ENCODE measurements at regions not wholly inside any gene's neighbourhood (a gene's known extent, or its start where the extent isn't known, plus 50 kb on each side); places are given as distances from the start of the nearest gene placed in this dataset.

DNA sequence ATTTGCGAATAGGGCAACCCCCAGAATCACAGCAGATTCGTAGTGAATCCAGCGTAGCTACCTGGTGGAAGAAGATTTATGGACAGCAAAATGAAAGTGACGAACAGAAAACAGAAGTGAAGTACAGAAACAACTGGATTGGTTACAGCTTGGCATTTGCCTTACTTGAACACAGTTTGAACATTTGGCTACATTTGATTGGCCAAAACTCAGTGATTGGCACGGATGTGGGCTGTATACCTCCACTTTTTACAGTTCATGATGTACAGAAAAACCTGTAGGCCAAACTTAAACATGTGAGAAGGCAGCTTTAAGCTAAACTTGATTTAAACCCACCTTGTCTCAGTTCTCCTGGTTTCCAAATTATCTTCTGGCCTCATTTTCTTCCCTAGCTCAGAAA is 49.9 kb upstream of the AMN1 start:
- DNase-seq, result no peak
- Histone ChIP-seq H3K9ac (ENCODE audit: extremely low read depth, insufficient read length, low read length) (no peak overlapping the region), H3T11ph (ENCODE audit: low read length) (no peak overlapping the region), H3K79me1 (ENCODE audit: insufficient read depth, low read depth, low read length, poor library complexity, severe bottlenecking) (no peaks in the 10 kb centered on the region), H4K20me1 (ENCODE audit: control insufficient read depth, insufficient read depth, insufficient read length) (no peaks in the 10 kb centered on the region), H4K91ac (ENCODE audit: insufficient read length, low read depth, low read length) (no peak overlapping the region), H2BK20ac (ENCODE audit: low read depth, low read length, poor library complexity, severe bottlenecking) (no peak overlapping the region), H2BK120ac (ENCODE audit: low read depth, low read length, poor library complexity, severe bottlenecking) (no peak overlapping the region), H3K9me3 (ENCODE audit: control insufficient read depth, low read depth, low read length) (no peaks in the 10 kb centered on the region), H4K5ac (ENCODE audit: insufficient read length, low read depth, low read length) (no peak overlapping the region), H2BK12ac (ENCODE audit: insufficient read length, low read depth, low read length) (no peak overlapping the region), H2BK5ac (ENCODE audit: insufficient read length, low read length) (no peak overlapping the region), H3K14ac (ENCODE audit: insufficient read depth, low read length) (no peak overlapping the region), H3K27ac (ENCODE audit: insufficient read length, low read depth, low read length) (no peak overlapping the region), H3K18ac (ENCODE audit: insufficient read length, low read depth, low read length) (no peak overlapping the region), H2BK15ac (ENCODE audit: low read depth, low read length) (no peak overlapping the region), H3K27me3 (ENCODE audit: insufficient read depth, low read length) (no peaks in the 10 kb centered on the region), H4K8ac (replicated peaks; ENCODE audit: insufficient read length, low read depth, low read length) (no peak overlapping the region), H3K23me2 (ENCODE audit: insufficient read length, low read depth, low read length, poor library complexity, severe bottlenecking) (no peaks in the 10 kb centered on the region), H3K4me1 (ENCODE audit: insufficient read depth, low read length) (peaks cover 2% of the 10 kb centered on the region; the same call in 1 of the 2 replicates), H3K79me2 (ENCODE audit: insufficient read depth, low read length) (no peaks in the 10 kb centered on the region), H2AFZ (ENCODE audit: low read length) (no peak overlapping the region), H3K4ac (ENCODE audit: low read depth, low read length) (no peak overlapping the region), H2AK5ac (ENCODE audit: insufficient read length, low read length) (no peak overlapping the region), H3K23ac (ENCODE audit: insufficient read length, low read depth, low read length) (no peak overlapping the region), H3K4me2 (ENCODE audit: insufficient read depth, insufficient read length, low read length) (no peak overlapping the region), H3K56ac (ENCODE audit: insufficient read length, low read depth, low read length) (no peak overlapping the region)
- TF ChIP-seq CTCF (conservative IDR thresholded peaks at IDR 0.05), result no peak
- no CpG with 5 or more reads among the region's 5 CpGs for WGBS (ENCODE audit: extremely low coverage, insufficient read length, low lambda C conversion rate)
- no peak overlapping the region for H3K4me3 Mint-ChIP-seq
- no peaks in the 10 kb centered on the region for H3K36me3 Mint-ChIP-seq (ENCODE audit: insufficient read depth in 1 of 3, low read depth in 3 of 3)
- H3K27ac Mint-ChIP-seq, result no peak overlapping the region
- H3K9me3 Mint-ChIP-seq, result no peaks in the 10 kb centered on the region
- peaks cover 5 to 9% of the 10 kb centered on the region in 2 experiments for H3K4me1 Mint-ChIP-seq
- no peaks in the 10 kb centered on the region; the same call in 1 of the 2 replicates for H3K27me3 Mint-ChIP-seq (ENCODE audit: low read depth)
